Activated CD8-positive, alpha-beta memory T cell treated with anti-CD3 and anti-CD28 coated beads, Interleukin-2, amount 50 U/mL, for 48 hours (primary cell): ENCODE measurements at regions not wholly inside any gene's neighbourhood (a gene's known extent, or its start where the extent isn't known, plus 50 kb on each side); places are given as distances from the start of the nearest gene placed in this dataset.

ENCODE experiments used
- DNase-seq: peaks from one replicate; pipeline ENCODE4 v3.0.0-alpha.2; 2020

GRCh38 chr9:135240871-135241311 is 153.4 kb downstream of the OLFM1 start:
- DNase-seq = no peak

GRCh38 chr9:135241381-135242048 is 154.0 kb downstream of the OLFM1 start:
- no peak for DNase-seq

- no peak for DNase-seq
Measured at GRCh38 chr9:135242049-135242396, 154.6 kb downstream of the OLFM1 start.

- DNase-seq = no peak
Measured at GRCh38 chr9:135242406-135242805, 154.9 kb downstream of the OLFM1 start.

GRCh38 chr9:135243201-135244190 is 156.0 kb downstream of the OLFM1 start:
- no peak for DNase-seq

GRCh38 chr9:135244271-135245221 is 157.1 kb downstream of the OLFM1 start:
- DNase-seq = no peak

GRCh38 chr9:135245482-135246247 is 158.2 kb downstream of the OLFM1 start:
- no peak for DNase-seq

GRCh38 chr9:135246248-135247205 is 159.1 kb downstream of the OLFM1 start:
- DNase-seq = no peak

- no peak for DNase-seq
Measured at GRCh38 chr9:135247227-135247930, 159.9 kb downstream of the OLFM1 start.

GRCh38 chr9:135248111-135248510 is 160.6 kb downstream of the OLFM1 start:
- no peak for DNase-seq

- no peak for DNase-seq
Measured at GRCh38 chr9:135248721-135249120, 161.3 kb downstream of the OLFM1 start.

- no peak for DNase-seq
Measured at GRCh38 chr9:135249191-135249590, 161.7 kb downstream of the OLFM1 start.

- no peak for DNase-seq
Measured at GRCh38 chr9:135249711-135250110, 162.2 kb downstream of the OLFM1 start.

GRCh38 chr9:135251331-135251761 is 163.9 kb downstream of the OLFM1 start:
- no peak for DNase-seq

- DNase-seq = no peak
Measured at GRCh38 chr9:135251996-135252760, 164.7 kb downstream of the OLFM1 start.

GRCh38 chr9:135252980-135253304 is 165.5 kb downstream of the OLFM1 start:
- no peak for DNase-seq

GRCh38 chr9:135253305-135254004 is 166.0 kb downstream of the OLFM1 start:
- no peak for DNase-seq

- no peak for DNase-seq
Measured at GRCh38 chr9:135254176-135255032, 166.9 kb downstream of the OLFM1 start.
